ENCODE measurements at regions not wholly inside any gene's neighbourhood (a gene's known extent, or its start where the extent isn't known, plus 50 kb on each side); places are given as distances from the start of the nearest gene placed in this dataset.

DNA sequence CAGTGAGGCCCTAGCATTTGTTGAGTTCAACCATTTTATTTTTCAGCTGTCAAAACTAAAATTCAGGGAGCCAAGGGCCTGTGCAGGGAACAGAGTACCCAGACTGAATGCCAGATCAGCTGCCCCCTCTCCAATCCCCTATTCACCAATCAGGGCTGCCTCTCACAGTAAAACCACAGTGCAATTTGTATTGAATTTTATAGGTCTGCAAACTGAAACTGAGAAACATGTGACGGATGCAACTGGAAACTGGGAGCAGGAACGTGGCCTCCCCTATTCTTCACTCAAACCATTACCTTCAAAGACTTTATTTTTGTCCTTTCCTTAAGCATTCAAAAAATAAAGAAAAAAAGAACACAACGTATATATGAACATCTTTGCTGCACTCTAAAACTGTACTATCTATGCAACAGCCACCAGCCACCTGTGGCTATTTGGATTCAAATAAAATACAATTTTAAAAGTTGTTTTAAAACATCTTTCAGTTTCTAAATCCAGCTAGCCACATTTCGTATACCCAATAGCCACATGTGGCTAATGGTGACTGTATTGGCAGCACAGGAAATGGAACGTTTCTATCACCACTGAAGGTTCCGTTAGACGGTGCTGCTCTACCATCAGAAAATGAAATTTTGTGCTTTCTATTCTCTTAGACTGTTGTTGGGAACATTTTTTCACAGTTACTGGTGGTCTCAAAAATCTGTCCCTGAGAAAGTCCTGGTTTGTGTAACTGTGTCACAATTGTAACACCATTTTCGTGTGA is 371.3 kb upstream of the FAR2 start:
- TF ChIP-seq POLR2A (IDR thresholded peaks at IDR 0.05), result no peak
- TF ChIP-seq, protein P1, sequence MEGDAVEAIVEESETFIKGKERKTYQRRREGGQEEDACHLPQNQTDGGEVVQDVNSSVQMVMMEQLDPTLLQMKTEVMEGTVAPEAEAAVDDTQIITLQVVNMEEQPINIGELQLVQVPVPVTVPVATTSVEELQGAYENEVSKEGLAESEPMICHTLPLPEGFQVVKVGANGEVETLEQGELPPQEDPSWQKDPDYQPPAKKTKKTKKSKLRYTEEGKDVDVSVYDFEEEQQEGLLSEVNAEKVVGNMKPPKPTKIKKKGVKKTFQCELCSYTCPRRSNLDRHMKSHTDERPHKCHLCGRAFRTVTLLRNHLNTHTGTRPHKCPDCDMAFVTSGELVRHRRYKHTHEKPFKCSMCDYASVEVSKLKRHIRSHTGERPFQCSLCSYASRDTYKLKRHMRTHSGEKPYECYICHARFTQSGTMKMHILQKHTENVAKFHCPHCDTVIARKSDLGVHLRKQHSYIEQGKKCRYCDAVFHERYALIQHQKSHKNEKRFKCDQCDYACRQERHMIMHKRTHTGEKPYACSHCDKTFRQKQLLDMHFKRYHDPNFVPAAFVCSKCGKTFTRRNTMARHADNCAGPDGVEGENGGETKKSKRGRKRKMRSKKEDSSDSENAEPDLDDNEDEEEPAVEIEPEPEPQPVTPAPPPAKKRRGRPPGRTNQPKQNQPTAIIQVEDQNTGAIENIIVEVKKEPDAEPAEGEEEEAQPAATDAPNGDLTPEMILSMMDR (IDR thresholded peaks at IDR 0.05 in 8 of 11, conservative IDR thresholded peaks at IDR 0.05 in 3 of 11), result no peak
- TF ChIP-seq POLR2AphosphoS5 (IDR thresholded peaks at IDR 0.05), result no peak

Data from spleen (tissue), 7 donors.